ENCODE measurements at regions not wholly inside any gene's neighbourhood (a gene's known extent, or its start where the extent isn't known, plus 50 kb on each side); places are given as distances from the start of the nearest gene placed in this dataset.

- POLR2A ChIA-PET, result no interaction called here
- Histone ChIP-seq H3K27ac (ENCODE audit: extremely low read depth, low read depth, low read length) (no peak overlapping the region), H3K9me3 (ENCODE audit: control insufficient read depth, insufficient read depth, low read depth, low read length) (no peaks in the 10 kb centered on the region), H3K4me1 (ENCODE audit: control insufficient read depth, insufficient read depth, low read length) (no peaks in the 10 kb centered on the region), H3K4me3 (ENCODE audit: low read depth, low read length) (no peak overlapping the region), H3K36me3 (ENCODE audit: control insufficient read depth in 2 of 2, insufficient read depth in 1 of 2, low read length in 2 of 2) (no peaks in the 10 kb centered on the region)
- no peak for TF ChIP-seq KLF16 (tag by site-specific recombination; IDR thresholded peaks at IDR 0.05)
- no peak for TF ChIP-seq ZFP37 (tag by site-specific recombination; IDR thresholded peaks at IDR 0.05)
- TF ChIP-seq ZNF548 (tag by site-specific recombination; IDR thresholded peaks at IDR 0.05), result no peak
- TF ChIP-seq ZNF639 (tag by site-specific recombination; IDR thresholded peaks at IDR 0.05), result no peak
- no peak for TF ChIP-seq ZNF148 (tag by site-specific recombination; IDR thresholded peaks at IDR 0.05; ENCODE audit: borderline replicate concordance)
- TF ChIP-seq ZNF335 (tag by site-specific recombination; conservative IDR thresholded peaks at IDR 0.05), result no peak
- TF ChIP-seq ZNF561 (tag by site-specific recombination; IDR thresholded peaks at IDR 0.05; ENCODE audit: borderline replicate concordance), result no peak
- no peak for TF ChIP-seq ZNF585B (tag by site-specific recombination; IDR thresholded peaks at IDR 0.05)
- TF ChIP-seq ZSCAN18 (tag by site-specific recombination; IDR thresholded peaks at IDR 0.05), result no peak
- CTCF ChIA-PET, result no interaction called here
Measured at GRCh38 chr4:189869236-189869635, 71.4 kb upstream of the FRG1 start.

- TF ChIP-seq YY2 (tag by site-specific recombination; IDR thresholded peaks at IDR 0.05) (no peak), ZNF292 (tag by site-specific recombination; IDR thresholded peaks at IDR 0.05; ENCODE audit: borderline replicate concordance, low read depth) (no peak), ZFP3 (tag by site-specific recombination; IDR thresholded peaks at IDR 0.05; ENCODE audit: low read depth) (no peak), ZNF777 (tag by site-specific recombination; IDR thresholded peaks at IDR 0.05; ENCODE audit: borderline replicate concordance) (no peak), ZNF169 (tag by site-specific recombination; IDR thresholded peaks at IDR 0.05) (no peak), ZNF510 (tag by site-specific recombination; IDR thresholded peaks at IDR 0.05; ENCODE audit: insufficient replicate concordance) (no peak), ZNF704 (tag by site-specific recombination; IDR thresholded peaks at IDR 0.05) (no peak), SCRT1 (tag by site-specific recombination; IDR thresholded peaks at IDR 0.05; ENCODE audit: borderline replicate concordance) (no peak), ZIC2 (tag by site-specific recombination; IDR thresholded peaks at IDR 0.05) (no peak), ZFP41 (tag by site-specific recombination; IDR thresholded peaks at IDR 0.05; ENCODE audit: borderline replicate concordance) (no peak), ZNF544 (tag by site-specific recombination; IDR thresholded peaks at IDR 0.05) (no peak), ZNF629 (tag by site-specific recombination; IDR thresholded peaks at IDR 0.05) (no peak), ZNF114 (tag by site-specific recombination; IDR thresholded peaks at IDR 0.05) (no peak), MEIS1 (CRISPR knock-in tag; IDR thresholded peaks at IDR 0.05; ENCODE audit: borderline replicate concordance) (no peak)
- POLR2A ChIA-PET, result no interaction called here
- Histone ChIP-seq H3K4me1 (ENCODE audit: control insufficient read depth, insufficient read depth, low read length) (no peaks in the 10 kb centered on the region), H3K27ac (ENCODE audit: extremely low read depth, low read depth, low read length) (no peak overlapping the region), H3K36me3 (ENCODE audit: control insufficient read depth in 2 of 2, insufficient read depth in 1 of 2, low read length in 2 of 2) (no peaks in the 10 kb centered on the region), H3K4me3 (ENCODE audit: low read depth, low read length) (no peak overlapping the region), H3K9me3 (ENCODE audit: control insufficient read depth, insufficient read depth, low read depth, low read length) (no peaks in the 10 kb centered on the region)
- CTCF ChIA-PET, result no interaction called here
Measured at GRCh38 chr4:189870511-189871234, 70.0 kb upstream of the FRG1 start.
